ENCODE measurements at regions not wholly inside any gene's neighbourhood (a gene's known extent, or its start where the extent isn't known, plus 50 kb on each side); places are given as distances from the start of the nearest gene placed in this dataset.

- TF ChIP-seq CTCF (conservative IDR thresholded peaks at IDR 0.05; ENCODE audit: low read depth, low read length) (no peak), EZH2 (IDR thresholded peaks at IDR 0.05; ENCODE audit: low read length, unreplicated experiment) (no peak), EZH2phosphoT487 (IDR thresholded peaks at IDR 0.05; ENCODE audit: borderline replicate concordance, low read length) (no peak)
Measured at GRCh38 chr5:115456539-115457040, 88.0 kb downstream of the FEM1C start.
